DOHH2 (cell line): ENCODE measurements at regions not wholly inside any gene's neighbourhood (a gene's known extent, or its start where the extent isn't known, plus 50 kb on each side); places are given as distances from the start of the nearest gene placed in this dataset.

Experiments used
- H3F3A ChIP-seq: fragments of 200-600 bp; sonication (generic), shearing (Covaris generic); 2 replicates; pipeline ENCODE4 v1.6.0; 2016; ENCODE audit warnings: antibody characterized with exemption, mild to moderate bottlenecking; ENCODE audit not compliant: control insufficient read depth, insufficient read depth
- H3K27ac ChIP-seq: fragments of 200-600 bp; sonication (generic); 2 replicates; pipeline ENCODE4 v1.5.1; 2014; ENCODE audit warnings: low read depth, mild to moderate bottlenecking, low read length, moderate library complexity
- H3K27me3 ChIP-seq: fragments of 200-600 bp; sonication (generic); 2 replicates; pipeline ENCODE4 v1.6.1; 2014; ENCODE audit warnings: mild to moderate bottlenecking, low read length, mixed read lengths; ENCODE audit not compliant: control insufficient read depth
- H3K36me3 ChIP-seq: fragments of 200-600 bp; sonication (generic); 2 replicates; pipeline ENCODE4 v1.6.1; 2014; ENCODE audit warnings: mild to moderate bottlenecking, low read length, moderate library complexity, mixed read lengths; ENCODE audit not compliant: control insufficient read depth
- H3K4me1 ChIP-seq: fragments of 200-600 bp; sonication (generic); 2 replicates; pipeline ENCODE4 v1.6.1; 2014; ENCODE audit warnings: mild to moderate bottlenecking, low read length, mixed read lengths; ENCODE audit not compliant: control insufficient read depth
- H3K4me2 ChIP-seq: fragments of 200-600 bp; sonication (generic); 2 replicates; pipeline ENCODE4 v1.6.0; 2014; ENCODE audit warnings: mild to moderate bottlenecking, low read length, moderate library complexity
- H3K4me3 ChIP-seq: fragments of 200-600 bp; sonication (generic); 2 replicates; pipeline ENCODE4 v1.5.1; 2014; ENCODE audit warnings: mild to moderate bottlenecking, low read length, mixed read lengths
- H3K79me2 ChIP-seq: fragments of 200-600 bp; sonication (generic); 2 replicates; pipeline ENCODE4 v1.6.1; 2014; ENCODE audit warnings: mild to moderate bottlenecking, low read length, mixed read lengths; ENCODE audit not compliant: control insufficient read depth
- H3K9me2 ChIP-seq: fragments of 200-600 bp; sonication (generic); replicated peaks from 2 replicates; pipeline ENCODE4 v1.6.1; 2014; ENCODE audit warnings: mild to moderate bottlenecking, low read length, mixed read lengths; ENCODE audit not compliant: control insufficient read depth
- H3K9me3 ChIP-seq: fragments of 200-600 bp; sonication (generic); 2 replicates; pipeline ENCODE4 v1.6.1; 2014; ENCODE audit warnings: antibody characterized with exemption, low read length, mixed read lengths; ENCODE audit not compliant: control insufficient read depth, insufficient read depth
- H4K20me1 ChIP-seq: fragments of 200-600 bp; sonication (generic); 2 replicates; pipeline ENCODE4 v1.6.0; 2014; ENCODE audit warnings: low read depth, mild to moderate bottlenecking, antibody characterized with exemption, low read length, moderate library complexity; ENCODE audit not compliant: control insufficient read depth, insufficient read depth
- EZH2phosphoT487 ChIP-seq: fragments of 200-600 bp; sonication (generic); IDR thresholded peaks from 2 replicates; pipeline ENCODE4 v1.6.1; 2017; ENCODE audit warnings: borderline replicate concordance, mild to moderate bottlenecking, antibody characterized with exemption, low read length, moderate library complexity, mixed read lengths
- TF ChIP-seq, protein P1 (sequence below): fragments of 200-600 bp; sonication (generic); IDR thresholded peaks from one replicate; pipeline ENCODE4 v1.5.1; 2014; ENCODE audit warnings: antibody characterized with exemption, mild to moderate bottlenecking, low read depth, low read length; ENCODE audit not compliant: poor library complexity, severe bottlenecking

DNA sequence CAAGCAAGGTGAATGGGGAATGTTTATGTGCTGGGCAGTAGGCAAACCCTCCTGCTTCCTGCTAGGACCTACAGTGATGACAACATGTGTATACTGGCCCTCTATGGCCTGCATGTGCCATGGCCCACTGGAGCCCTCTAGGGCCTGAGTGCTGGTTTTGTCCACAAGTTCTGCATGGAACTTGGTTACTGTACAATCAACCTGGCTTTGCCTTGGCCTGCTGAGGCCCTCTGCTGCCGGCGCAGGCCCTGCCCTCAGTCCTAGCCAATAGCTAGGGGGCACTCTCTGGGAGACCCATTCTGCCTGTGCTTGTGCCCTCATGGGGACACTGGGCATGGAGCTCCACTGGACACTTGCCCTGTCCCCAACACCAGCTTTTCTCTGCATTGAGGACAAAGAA lies 138.6 kb upstream of the NGF start:
- H3K9me2 ChIP-seq = no peaks in the 10 kb centered on the region
- no peak for TF ChIP-seq EZH2phosphoT487
- TF ChIP-seq, protein P1, sequence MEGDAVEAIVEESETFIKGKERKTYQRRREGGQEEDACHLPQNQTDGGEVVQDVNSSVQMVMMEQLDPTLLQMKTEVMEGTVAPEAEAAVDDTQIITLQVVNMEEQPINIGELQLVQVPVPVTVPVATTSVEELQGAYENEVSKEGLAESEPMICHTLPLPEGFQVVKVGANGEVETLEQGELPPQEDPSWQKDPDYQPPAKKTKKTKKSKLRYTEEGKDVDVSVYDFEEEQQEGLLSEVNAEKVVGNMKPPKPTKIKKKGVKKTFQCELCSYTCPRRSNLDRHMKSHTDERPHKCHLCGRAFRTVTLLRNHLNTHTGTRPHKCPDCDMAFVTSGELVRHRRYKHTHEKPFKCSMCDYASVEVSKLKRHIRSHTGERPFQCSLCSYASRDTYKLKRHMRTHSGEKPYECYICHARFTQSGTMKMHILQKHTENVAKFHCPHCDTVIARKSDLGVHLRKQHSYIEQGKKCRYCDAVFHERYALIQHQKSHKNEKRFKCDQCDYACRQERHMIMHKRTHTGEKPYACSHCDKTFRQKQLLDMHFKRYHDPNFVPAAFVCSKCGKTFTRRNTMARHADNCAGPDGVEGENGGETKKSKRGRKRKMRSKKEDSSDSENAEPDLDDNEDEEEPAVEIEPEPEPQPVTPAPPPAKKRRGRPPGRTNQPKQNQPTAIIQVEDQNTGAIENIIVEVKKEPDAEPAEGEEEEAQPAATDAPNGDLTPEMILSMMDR = no peak

DNA sequence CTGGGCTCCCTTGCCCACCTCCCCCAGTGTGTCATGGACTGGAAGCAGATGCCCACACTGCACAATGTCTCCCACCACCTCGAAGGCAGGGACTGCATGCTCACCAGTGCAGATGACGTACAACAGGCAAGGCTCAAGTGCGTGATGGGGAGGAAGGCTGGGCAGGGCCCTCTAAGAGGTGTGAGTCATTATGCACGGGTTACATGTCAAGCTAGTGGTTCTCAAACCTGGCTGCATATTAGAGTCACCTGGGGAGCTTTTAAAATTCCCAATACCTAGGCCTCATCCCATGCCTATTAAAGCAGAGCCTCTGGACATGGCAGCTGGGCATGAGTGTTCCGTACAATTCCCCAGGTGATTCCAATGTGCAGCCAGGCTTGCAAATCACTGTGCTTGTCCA lies 137.9 kb upstream of the NGF start:
- Histone ChIP-seq H3K9me2 (no peaks in the 10 kb centered on the region), H3K27ac (no peak overlapping the region), H3K4me2 (no peak overlapping the region), H3F3A (no peaks in the 10 kb centered on the region), H3K36me3 (no peaks in the 10 kb centered on the region), H3K4me3 (no peak overlapping the region), H3K27me3 (no peaks in the 10 kb centered on the region), H3K4me1 (no peaks in the 10 kb centered on the region), H3K79me2 (no peaks in the 10 kb centered on the region), H3K9me3 (no peaks in the 10 kb centered on the region), H4K20me1 (no peaks in the 10 kb centered on the region)
- TF ChIP-seq, protein P1 = no peak
- TF ChIP-seq EZH2phosphoT487 = no peak

More for the DNA sequence above, 138.6 kb upstream of the NGF start:
- Histone ChIP-seq H3K27ac (no peak overlapping the region), H3K4me3 (no peak overlapping the region), H3K79me2 (no peaks in the 10 kb centered on the region), H3K36me3 (no peaks in the 10 kb centered on the region), H3K27me3 (no peaks in the 10 kb centered on the region), H3F3A (no peaks in the 10 kb centered on the region), H4K20me1 (no peaks in the 10 kb centered on the region), H3K4me1 (no peaks in the 10 kb centered on the region), H3K9me3 (no peaks in the 10 kb centered on the region), H3K4me2 (no peak overlapping the region)

DNA sequence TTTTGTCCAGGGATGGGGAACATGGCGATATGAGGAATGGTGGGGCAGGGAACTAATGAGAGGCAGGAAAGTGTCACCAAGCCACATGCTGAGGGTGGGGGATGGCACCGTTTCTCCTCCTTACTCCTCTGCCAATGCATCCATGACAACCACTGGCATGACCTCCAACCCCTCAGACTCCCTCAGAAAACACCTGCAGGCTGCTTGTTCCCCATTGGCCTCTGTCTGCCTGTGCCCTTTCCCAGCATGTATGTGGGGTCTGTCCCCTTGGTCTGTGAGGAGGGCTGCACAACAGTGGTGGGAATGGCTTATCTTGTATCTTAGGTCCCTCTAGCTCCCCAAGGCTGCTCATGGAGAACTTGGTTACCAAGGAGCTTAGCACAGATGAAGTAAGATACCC lies 137.2 kb upstream of the NGF start:
- H3K27ac ChIP-seq = no peak overlapping the region
- H4K20me1 ChIP-seq = no peaks in the 10 kb centered on the region
- H3K9me3 ChIP-seq = no peaks in the 10 kb centered on the region
- H3K36me3 ChIP-seq = no peaks in the 10 kb centered on the region
- no peaks in the 10 kb centered on the region for H3F3A ChIP-seq
- no peak overlapping the region for H3K4me3 ChIP-seq
- H3K79me2 ChIP-seq = no peaks in the 10 kb centered on the region
- no peak overlapping the region for H3K4me2 ChIP-seq
- no peak for TF ChIP-seq EZH2phosphoT487
- TF ChIP-seq, protein P1 = no peak
- no peaks in the 10 kb centered on the region for H3K4me1 ChIP-seq
- H3K9me2 ChIP-seq = no peaks in the 10 kb centered on the region
- no peaks in the 10 kb centered on the region for H3K27me3 ChIP-seq
